ENCODE measurements at regions not wholly inside any gene's neighbourhood (a gene's known extent, or its start where the extent isn't known, plus 50 kb on each side); places are given as distances from the start of the nearest gene placed in this dataset.

- no peak for TF ChIP-seq MBD2 (IDR thresholded peaks at IDR 0.05; ENCODE audit: borderline replicate concordance, low read depth)
- no peak for TF ChIP-seq KDM1A (IDR thresholded peaks at IDR 0.05)
- TF ChIP-seq U2AF1 (optimal IDR thresholded peaks at IDR 0.05; ENCODE audit: low read depth, low read length), result no peak
- no peak for TF ChIP-seq SMARCA5 (IDR thresholded peaks at IDR 0.05)
- TF ChIP-seq NELFE (IDR thresholded peaks at IDR 0.05; ENCODE audit: insufficient read depth, insufficient read length), result no peak
- TF ChIP-seq ZNF668 (CRISPR knock-in tag; IDR thresholded peaks at IDR 0.05), result no peak
- no peak for TF ChIP-seq GTF2A2 (tag; IDR thresholded peaks at IDR 0.05)
- no peak for TF ChIP-seq RFX7 (CRISPR knock-in tag; IDR thresholded peaks at IDR 0.05)
- no peak for TF ChIP-seq YY1 (IDR thresholded peaks at IDR 0.05; ENCODE audit: borderline replicate concordance in 1 of 3, control insufficient read depth in 1 of 3, extremely low read depth in 1 of 3, insufficient read depth in 3 of 3, insufficient read length in 1 of 3, insufficient replicate concordance in 2 of 3, low read depth in 1 of 3, low read length in 2 of 3)
- peak; percentile 74 for TF ChIP-seq MAFG (tag; conservative IDR thresholded peaks at IDR 0.05)
- no peak for TF ChIP-seq FOXP1 (CRISPR knock-in tag; IDR thresholded peaks at IDR 0.05)
- no peak for TF ChIP-seq POLR3A (IDR thresholded peaks at IDR 0.05; ENCODE audit: borderline replicate concordance, extremely low read depth, insufficient read depth, insufficient read length)
- no peak for TF ChIP-seq NR3C1 (CRISPR knock-in tag; IDR thresholded peaks at IDR 0.05)
- peak; percentile 77 for TF ChIP-seq ZNF316 (IDR thresholded peaks at IDR 0.05)
Observed at GRCh38 chr4:158459085-158459820, 62.4 kb upstream of the RXFP1 start (continued).
